GM20000 (cell line): ENCODE measurements at regions not wholly inside any gene's neighbourhood (a gene's known extent, or its start where the extent isn't known, plus 50 kb on each side); places are given as distances from the start of the nearest gene placed in this dataset.

ENCODE experiments used
- DNase-seq: peaks from one replicate; pipeline ENCODE4 v3.0.0; 2012; ENCODE audit warnings: low spot score
- TF ChIP-seq, protein P1 (sequence below): IDR thresholded peaks from 2 replicates; pipeline ENCODE4 v1.5.1; 2012; ENCODE audit warnings: mild to moderate bottlenecking, control low read depth; ENCODE audit errors: extremely low read depth, missing control alignments

DNA sequence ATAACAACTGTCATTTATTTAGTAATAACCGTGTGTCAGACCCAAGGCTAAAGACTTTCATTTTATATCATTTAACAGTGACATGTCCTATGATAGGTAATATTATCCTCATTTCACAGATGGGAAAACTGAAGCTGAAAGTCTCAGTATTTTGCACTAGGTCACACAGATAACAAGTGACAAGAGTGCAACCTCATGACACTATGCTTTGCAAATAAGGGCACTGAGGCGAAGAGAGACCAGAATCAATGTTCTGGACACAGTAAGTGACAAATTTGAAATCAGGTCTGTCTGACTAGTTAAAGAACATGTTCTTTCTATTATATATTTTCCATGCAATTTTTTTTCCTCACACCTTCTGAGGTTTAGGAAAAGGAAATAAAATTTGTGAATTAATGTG, 585.7 kb downstream of the LRRC70 start:
- no peak for DNase-seq
- TF ChIP-seq, protein P1, sequence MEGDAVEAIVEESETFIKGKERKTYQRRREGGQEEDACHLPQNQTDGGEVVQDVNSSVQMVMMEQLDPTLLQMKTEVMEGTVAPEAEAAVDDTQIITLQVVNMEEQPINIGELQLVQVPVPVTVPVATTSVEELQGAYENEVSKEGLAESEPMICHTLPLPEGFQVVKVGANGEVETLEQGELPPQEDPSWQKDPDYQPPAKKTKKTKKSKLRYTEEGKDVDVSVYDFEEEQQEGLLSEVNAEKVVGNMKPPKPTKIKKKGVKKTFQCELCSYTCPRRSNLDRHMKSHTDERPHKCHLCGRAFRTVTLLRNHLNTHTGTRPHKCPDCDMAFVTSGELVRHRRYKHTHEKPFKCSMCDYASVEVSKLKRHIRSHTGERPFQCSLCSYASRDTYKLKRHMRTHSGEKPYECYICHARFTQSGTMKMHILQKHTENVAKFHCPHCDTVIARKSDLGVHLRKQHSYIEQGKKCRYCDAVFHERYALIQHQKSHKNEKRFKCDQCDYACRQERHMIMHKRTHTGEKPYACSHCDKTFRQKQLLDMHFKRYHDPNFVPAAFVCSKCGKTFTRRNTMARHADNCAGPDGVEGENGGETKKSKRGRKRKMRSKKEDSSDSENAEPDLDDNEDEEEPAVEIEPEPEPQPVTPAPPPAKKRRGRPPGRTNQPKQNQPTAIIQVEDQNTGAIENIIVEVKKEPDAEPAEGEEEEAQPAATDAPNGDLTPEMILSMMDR: no peak

DNA sequence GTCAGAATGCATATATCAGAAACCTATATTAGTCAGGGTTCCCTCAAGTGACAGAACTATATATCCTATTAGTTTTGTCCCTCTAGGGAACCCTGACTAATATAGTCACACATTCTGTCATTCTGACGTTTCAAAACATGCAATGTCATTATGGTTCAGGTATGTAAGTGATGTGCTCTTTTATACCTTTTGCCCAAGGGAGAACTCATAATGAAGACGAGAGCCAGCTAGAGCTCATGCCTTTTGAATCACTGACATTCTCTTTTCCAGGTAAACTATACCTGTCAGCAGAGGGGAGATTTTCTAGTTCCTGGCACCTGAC, 576.7 kb downstream of the LRRC70 start:
- no peak for DNase-seq
- TF ChIP-seq, protein P1: no peak

DNA sequence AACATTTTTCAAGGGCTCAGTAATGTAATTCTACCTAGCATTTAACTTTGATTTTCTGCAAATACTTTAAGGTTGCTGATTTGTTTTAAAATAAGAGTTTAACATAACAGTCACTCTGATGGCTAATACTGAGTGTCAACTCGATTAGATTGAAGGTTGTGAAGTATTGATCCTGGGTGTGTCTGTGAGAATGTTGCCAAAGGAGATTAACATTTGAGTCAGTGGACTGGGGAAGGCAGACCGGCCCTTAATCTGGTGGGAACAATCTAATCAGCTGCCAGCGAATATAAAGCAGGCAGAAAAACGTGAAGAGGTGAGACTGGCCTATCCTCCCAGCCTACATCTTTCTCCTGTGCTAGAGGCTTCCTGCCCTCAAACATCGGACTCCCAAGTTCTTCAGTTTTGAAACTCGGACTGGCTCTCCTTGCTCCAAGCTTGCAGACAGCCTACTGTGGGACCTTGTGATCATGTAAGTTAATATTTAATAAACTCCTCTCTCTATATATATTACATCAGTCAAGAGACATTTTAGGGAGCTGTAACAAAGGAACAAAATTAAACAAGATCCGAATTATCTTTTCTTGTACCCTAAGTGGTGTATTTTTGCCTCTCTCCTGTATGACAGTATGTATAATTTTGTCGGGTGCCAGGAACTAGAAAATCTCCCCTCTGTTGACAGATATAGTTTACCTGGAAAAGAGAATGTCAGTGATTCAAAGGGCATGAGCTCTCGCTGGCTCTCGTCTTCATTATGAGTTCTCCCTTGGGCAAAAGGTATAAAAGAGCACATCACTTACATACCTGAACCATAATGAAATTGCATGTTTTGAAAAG, 576.1 kb downstream of the LRRC70 start:
- no peak for DNase-seq
- TF ChIP-seq, protein P1: no peak

DNA sequence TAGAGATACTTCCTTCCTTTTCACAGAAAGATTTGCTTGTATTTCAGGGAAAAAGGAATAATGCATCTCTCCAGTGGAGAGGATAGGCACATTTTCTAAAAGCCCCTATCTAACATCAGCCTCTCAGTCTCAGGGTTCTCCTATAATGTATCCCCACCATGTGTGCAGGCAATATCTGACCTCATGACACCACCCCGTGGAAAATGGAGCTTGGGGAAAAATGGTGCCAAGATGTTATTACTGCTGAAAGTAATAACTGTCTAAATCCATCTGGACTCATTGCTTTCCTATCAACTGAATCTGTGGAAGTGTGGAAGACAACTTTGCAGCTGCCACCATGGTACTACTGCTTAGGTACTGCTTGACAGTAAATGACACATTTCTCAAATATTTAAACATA, 574.3 kb downstream of the LRRC70 start:
- no peak for DNase-seq
- TF ChIP-seq, protein P1: no peak

DNA sequence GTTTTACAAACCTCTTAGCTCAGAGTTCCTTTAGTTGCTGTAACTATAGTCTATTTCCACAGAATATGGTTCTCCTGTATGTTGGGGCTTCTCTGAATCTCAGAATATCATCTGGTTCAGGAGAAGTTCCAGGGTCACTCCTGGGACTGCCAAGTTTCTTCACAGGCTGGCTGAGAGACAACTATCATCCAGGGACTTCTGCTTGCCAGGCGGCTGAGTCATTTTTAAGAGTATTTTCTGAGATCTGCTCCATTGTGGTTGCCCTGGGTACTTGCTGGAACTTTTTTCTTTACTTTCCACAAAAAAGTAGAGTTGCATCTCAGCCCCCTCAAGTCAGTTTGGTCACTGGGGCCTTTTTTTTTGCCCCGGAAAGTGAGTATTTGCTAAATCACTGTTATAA, 566.5 kb downstream of the LRRC70 start:
- DNase-seq: no peak
- TF ChIP-seq, protein P1: no peak

DNA sequence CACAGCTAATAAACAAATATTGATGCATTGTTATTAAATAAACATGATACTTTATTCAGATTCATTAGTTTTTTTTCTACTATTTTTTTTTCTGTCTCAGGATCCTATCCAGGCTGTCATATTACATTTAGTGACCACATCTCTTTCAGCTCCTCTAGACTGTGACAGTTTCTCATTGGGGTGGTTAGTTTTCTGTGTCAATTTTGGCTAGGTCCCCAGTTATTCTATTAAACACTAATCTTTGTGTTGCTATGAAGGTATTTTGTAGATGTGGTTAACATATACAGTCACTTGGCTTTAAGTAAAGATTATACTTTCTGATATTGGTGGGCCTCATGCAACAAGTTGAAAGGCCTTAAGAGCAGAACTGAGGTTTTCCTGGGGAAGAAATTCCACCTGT, 563.0 kb downstream of the LRRC70 start:
- DNase-seq: no peak

DNA sequence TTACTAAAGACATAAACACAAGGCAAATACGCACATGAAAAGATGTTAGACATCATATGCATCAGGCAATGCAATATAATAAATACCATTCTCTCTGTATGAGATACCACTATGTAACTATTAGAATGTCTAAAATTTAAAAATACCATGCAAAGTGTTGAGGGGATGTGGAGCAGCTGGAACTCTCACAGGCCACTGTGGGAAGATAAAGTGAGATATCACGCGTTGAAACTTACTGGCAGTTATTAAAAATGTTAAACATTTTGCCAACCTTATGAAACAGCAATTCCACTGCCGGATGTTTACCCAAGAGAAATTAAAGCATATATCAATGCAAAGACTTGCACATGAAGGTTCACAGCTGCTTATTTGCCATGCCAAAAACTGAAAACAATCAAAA, 556.7 kb downstream of the LRRC70 start:
- TF ChIP-seq, protein P1: no peak
- no peak for DNase-seq

More for the DNA sequence above, 563.0 kb downstream of the LRRC70 start:
- TF ChIP-seq, protein P1: no peak
